Activated naive CD4-positive, alpha-beta T cell treated with anti-CD3 and anti-CD28 coated beads, Interleukin-2, amount 50 U/mL, for 72 hours (primary cell): ENCODE measurements at regions not wholly inside any gene's neighbourhood (a gene's known extent, or its start where the extent isn't known, plus 50 kb on each side); places are given as distances from the start of the nearest gene placed in this dataset.

ENCODE experiments used
- ATAC-seq, 2 donors: fragments of 150-1000 bp; cut with Tn5 transposase; 2 replicates each; pipeline ENCODE4 v1.10.0; 2021; ENCODE audit warnings: mild to moderate bottlenecking in 2 of 2, moderate library complexity in 2 of 2
- DNase-seq, 2 donors: peaks; one replicate each; pipeline ENCODE4 v3.0.0; 2021 to 2022; ENCODE audit warnings: low spot score in 2 of 2
- H3K27ac Mint-ChIP-seq, 2 donors: one replicate each; pipeline ENCODE4 v1.8.0; 2022; ENCODE audit warnings: mild to moderate bottlenecking in 2 of 2, mixed read lengths in 2 of 2
- H3K36me3 Mint-ChIP-seq, 2 donors: one replicate each; pipeline ENCODE4 v1.8.0; 2022; ENCODE audit warnings: mixed read lengths in 2 of 2
- H3K9me3 Mint-ChIP-seq, 2 donors: one replicate each; pipeline ENCODE4 v1.8.0; 2022; ENCODE audit warnings: mixed read lengths in 2 of 2

DNA sequence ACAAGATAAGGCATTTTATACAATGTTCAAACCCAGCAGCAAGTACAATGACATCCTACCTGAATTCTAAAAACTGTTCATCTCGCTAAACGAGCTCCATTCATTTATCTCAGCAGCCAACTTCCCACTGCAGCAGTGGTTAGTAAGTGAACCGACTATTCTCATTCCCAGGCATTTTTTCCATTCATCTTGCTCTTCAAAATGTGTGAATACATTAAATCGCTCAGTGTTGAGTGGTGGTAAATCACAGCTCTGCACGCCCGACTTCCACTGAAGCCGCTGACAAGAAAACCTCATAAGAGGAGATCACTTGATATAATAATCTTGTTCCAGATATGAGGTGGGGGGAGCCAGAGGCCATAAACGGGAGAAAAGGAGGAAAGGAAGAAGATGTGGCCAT lies 746.2 kb upstream of the USP15 start:
- no peaks in the 10 kb centered on the region for H3K36me3 Mint-ChIP-seq
- no peak for ATAC-seq
- peaks cover 0 to 4% of the 10 kb centered on the region in 2 donors for H3K9me3 Mint-ChIP-seq
- no peak for DNase-seq
- no peak overlapping the region for H3K27ac Mint-ChIP-seq

DNA sequence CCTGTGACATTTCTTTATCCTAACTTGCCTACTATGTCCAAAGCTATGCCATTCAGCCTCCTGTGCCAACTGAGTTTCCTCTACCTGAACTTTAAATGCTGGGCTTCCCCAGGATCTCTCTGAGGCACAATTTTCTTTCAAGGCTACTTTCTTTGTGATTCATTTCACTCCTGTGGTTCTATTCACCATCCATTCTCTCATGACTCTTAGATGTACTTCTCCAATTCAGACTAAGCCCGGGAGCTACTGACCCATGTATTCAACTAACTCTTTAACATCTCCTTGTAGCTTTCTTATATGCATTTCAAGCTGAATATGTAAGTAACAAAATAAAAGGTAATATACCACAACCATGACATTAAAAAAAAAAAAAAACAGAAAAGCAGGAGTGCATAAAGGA lies 738.9 kb upstream of the USP15 start:
- Mint-ChIP-seq H3K27ac (no peak overlapping the region), H3K36me3 (no peaks in the 10 kb centered on the region), H3K9me3 (peaks cover 0 to 16% of the 10 kb centered on the region in 2 donors)
- DNase-seq (no peak), ATAC-seq (no peak)

DNA sequence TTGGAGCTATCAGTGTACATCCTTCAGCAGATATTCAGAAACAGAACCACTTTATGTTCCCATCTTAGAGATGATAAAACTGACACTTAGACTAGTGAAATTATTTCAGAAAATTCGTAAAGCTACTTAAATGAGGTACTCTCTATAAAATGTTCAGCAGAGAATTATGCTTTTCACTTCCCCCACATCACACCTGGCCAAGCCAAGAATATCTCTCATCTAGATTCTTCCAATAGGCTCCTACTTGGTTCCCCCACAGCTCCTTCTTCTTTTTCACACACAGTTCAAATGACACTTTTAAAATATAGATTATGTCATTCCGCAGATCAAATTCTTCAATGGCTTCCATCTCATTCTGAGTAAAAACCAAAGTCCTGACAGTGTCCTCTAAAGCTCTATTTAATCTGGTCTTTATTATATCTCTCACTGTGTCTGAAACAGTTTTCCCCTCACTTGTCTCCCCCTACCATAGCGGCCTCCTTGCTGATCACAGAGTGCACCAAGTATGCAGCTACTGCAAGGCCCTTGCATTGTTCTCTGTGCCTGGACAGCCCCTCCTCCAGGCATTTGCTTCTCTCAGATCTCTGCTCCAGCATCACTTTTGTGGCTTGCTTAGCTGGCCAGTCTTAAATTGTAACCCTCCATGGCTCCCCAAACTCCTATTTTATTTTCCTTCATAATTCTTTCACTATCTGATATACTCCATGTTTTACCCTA lies 736.8 kb upstream of the USP15 start:
- Mint-ChIP-seq H3K36me3 (no peaks in the 10 kb centered on the region), H3K27ac (no peak overlapping the region), H3K9me3 (peaks cover 0 to 21% of the 10 kb centered on the region in 2 donors)
- DNase-seq, result no peak
- ATAC-seq, result no peak

DNA sequence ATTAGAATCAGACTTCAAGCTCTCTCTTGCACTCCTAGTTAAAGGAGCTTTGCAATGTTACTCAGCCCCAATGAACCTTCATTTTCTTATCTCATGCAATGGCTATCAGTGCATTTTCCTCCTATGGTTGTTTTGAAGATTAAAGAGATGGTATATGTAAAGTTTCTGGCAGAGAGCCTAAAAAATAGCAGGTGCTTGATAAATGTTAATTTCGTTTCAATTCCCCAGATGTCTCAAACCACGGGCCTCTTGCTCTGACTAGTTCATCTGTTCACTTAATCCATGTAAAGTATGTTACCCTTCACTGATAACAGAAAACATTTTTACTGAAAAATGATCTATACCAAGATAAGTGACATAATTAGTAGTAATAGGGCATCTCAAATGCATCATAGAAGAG lies 735.4 kb upstream of the USP15 start:
- Mint-ChIP-seq H3K36me3 (no peaks in the 10 kb centered on the region), H3K27ac (no peak overlapping the region), H3K9me3 (peaks cover 0 to 21% of the 10 kb centered on the region in 2 donors)
- DNase-seq (no peak), ATAC-seq (no peak)

DNA sequence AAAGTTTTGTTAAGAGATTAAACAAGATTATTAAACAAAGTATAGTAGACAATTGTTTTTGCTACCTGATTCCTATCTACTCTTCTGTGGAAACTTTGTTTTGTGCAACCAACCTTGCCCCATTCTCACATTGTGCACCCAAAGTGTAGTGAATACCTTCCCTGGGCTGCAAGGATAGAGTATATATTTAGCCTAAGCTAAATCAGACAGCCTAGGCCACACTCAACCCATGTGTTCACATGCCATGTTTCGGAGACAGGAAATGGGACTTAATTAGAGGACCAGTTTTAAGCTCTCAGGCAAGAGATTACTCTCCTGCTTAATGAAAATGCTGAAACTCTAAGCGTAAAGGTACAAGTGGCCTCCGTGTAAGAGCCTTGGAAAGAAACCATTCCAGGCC lies 734.9 kb upstream of the USP15 start:
- Mint-ChIP-seq H3K27ac (no peak overlapping the region), H3K9me3 (peaks cover 0 to 25% of the 10 kb centered on the region in 2 donors), H3K36me3 (no peaks in the 10 kb centered on the region)
- no peak for ATAC-seq
- DNase-seq, result no peak

DNA sequence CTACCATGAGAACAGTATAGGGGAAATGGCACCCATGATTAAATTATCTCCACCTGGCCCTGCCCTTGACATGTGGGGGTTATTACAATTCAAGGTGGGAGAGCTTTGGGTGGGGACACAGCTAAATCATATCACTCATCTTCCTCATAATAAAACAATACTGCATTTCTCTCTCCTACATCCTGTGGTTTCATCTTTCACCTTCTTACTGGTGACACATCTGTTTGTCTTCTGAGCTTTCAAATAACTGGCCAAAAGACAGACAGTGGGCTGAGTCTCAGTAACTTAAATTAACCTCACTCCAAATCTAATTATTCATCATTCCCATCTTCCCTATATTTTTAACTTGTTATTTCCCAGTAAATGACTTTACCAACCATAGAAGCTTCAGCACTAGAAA lies 729.7 kb upstream of the USP15 start:
- ATAC-seq (no peak), DNase-seq (no peak)
- Mint-ChIP-seq H3K9me3 (peaks cover 5 to 19% of the 10 kb centered on the region in 2 donors), H3K27ac (no peak overlapping the region), H3K36me3 (no peaks in the 10 kb centered on the region)

DNA sequence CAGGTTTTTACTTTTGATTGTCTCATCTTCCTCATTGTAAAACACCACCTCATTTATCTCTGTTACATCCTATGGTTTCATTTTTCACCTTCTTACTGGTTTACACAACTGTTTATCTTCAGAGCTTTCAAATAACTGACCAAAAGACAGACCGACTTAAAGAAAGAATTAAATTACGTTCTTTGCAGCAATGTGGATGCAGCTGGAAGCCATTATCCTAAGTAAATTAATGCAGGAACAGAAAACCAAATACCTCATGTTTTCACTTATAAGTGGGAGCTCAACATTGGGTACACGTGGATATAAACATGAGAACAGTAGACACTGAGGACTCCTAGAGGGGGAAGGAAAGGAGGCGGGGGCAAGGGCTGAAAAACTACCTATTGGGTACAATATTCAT lies 729.0 kb upstream of the USP15 start:
- DNase-seq, result no peak
- Mint-ChIP-seq H3K27ac (no peak overlapping the region), H3K9me3 (peaks cover 5 to 19% of the 10 kb centered on the region in 2 donors), H3K36me3 (no peaks in the 10 kb centered on the region)
- no peak for ATAC-seq

DNA sequence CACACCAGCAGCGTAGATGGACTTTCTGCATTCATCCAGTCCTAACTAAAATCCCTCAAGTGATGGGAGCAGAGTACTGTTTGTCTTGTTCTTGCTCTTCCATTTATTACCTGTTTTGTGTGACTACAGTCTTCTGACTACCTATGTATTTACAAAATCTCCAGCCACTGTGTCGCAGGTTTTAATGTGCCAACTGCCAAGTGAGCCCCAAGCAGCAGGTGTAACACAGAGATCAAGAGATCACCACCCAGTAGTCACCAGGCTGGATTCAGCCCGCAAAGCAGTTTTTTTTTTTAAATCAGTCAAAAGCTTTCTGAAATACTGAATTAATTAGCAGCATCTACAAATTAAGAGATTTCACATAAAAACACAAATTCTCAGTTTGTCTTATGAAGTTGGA lies 724.1 kb upstream of the USP15 start:
- no peak overlapping the region for H3K27ac Mint-ChIP-seq
- ATAC-seq (no peak), DNase-seq (no peak)
- H3K36me3 Mint-ChIP-seq, result no peaks in the 10 kb centered on the region
- H3K9me3 Mint-ChIP-seq, result peaks cover 5 to 14% of the 10 kb centered on the region in 2 donors

DNA sequence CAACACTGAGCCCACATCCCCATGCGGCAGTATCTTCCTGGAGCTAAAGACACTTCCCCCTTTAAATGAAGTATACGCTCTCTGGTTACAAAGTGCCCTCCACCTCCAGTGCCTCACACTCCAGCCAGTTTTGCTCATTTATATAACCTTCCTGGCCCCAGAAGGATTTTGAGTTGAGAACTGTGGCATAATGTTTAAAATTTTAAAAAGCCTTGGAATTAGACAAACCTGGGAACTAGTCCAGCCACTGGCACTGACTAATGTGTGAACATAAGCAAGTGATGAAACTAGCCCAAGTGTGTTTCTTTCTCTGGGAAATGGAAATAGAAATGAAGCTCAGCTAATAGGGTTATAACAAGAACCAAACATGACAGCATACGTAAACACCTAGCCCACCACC lies 723.7 kb upstream of the USP15 start:
- Mint-ChIP-seq H3K27ac (no peak overlapping the region), H3K9me3 (peaks cover 5 to 14% of the 10 kb centered on the region in 2 donors), H3K36me3 (no peaks in the 10 kb centered on the region)
- DNase-seq (no peak), ATAC-seq (no peak)

DNA sequence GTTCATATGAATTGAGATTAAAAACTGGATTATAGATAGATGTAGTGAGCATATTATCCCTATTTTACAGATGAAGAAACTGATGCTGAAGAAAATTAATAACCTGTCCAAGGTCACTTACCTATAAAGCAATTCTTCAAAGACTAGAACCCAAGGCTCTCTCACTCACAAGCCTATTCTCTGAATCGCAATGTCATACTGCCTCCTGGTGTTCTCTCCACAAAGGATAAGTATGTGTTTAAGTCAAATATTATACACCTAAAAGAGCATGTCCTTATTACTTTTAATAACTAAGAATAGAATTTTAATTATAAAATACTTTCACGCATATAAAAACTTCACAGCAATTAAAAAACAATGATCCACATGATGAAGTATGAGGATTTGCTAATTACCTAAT lies 721.3 kb upstream of the USP15 start:
- H3K36me3 Mint-ChIP-seq, result no peaks in the 10 kb centered on the region
- no peak overlapping the region for H3K27ac Mint-ChIP-seq
- peaks cover 3 to 7% of the 10 kb centered on the region in 2 donors for H3K9me3 Mint-ChIP-seq
- no peak for DNase-seq
- no peak for ATAC-seq

DNA sequence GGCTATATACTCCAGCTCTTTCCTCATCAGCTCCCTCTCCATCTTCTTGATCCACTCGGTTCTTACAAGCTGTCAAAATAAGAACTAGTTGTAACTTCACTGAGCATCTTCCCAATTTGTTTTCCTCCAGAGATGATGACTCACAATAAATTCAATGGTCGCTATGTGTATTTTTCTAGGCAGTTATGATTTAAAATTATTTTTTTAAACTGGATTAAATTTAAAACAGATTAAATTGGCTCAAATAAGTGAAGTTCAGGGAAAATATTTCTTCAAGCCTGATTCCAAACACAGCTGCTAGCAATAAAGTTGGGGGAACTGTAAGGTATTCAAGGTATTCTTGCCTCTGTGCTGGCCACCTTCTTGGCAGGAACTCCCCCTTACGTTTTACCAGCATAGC lies 717.7 kb upstream of the USP15 start:
- no peak for DNase-seq
- Mint-ChIP-seq H3K9me3 (peaks cover 1 to 4% of the 10 kb centered on the region in 2 donors), H3K36me3 (no peaks in the 10 kb centered on the region), H3K27ac (no peak overlapping the region)
- ATAC-seq, result no peak

DNA sequence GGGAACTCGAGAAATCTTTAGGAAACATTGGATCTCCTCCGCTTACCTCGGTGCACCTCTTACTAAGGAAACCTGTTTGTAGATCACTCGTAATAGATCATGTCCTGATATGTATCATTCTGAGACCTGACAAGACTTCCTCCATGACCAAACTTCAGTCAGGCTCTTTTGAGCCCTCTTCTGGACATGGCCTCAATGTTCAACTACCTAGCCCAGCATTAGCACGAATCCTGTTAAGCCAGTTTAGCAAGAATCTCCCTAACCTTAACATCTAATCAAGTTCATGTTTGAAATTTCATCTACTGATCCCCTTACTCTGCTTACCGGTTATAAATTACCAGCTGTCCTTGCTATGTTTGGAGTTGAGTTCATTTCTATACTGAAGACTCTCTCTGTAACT lies 713.9 kb upstream of the USP15 start:
- ATAC-seq (no peak), DNase-seq (no peak)
- peaks cover 4 to 7% of the 10 kb centered on the region in 2 donors for H3K9me3 Mint-ChIP-seq
- H3K36me3 Mint-ChIP-seq, result no peaks in the 10 kb centered on the region
- H3K27ac Mint-ChIP-seq, result no peak overlapping the region

DNA sequence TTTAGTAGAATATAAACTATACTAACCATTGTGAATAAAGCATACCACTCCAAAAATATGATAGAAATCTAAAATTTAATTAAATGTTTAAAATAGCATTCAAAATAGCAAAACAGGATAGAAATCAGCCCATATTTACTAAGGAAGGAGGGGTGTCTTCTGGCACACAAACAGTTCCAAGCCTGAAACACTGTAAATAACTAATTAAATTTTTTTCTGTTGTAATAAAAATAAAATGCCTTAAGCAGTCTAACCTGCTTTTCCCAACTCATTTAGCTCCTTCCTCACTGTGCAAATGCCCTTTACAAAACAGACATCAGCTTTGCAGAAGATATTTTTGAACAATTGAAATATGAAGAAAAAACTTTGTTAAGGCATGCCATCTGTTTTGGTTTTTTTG lies 707.1 kb upstream of the USP15 start:
- no peaks in the 10 kb centered on the region for H3K36me3 Mint-ChIP-seq
- no peak for ATAC-seq
- peaks cover 0 to 6% of the 10 kb centered on the region in 2 donors for H3K9me3 Mint-ChIP-seq
- no peak overlapping the region for H3K27ac Mint-ChIP-seq
- no peak for DNase-seq

DNA sequence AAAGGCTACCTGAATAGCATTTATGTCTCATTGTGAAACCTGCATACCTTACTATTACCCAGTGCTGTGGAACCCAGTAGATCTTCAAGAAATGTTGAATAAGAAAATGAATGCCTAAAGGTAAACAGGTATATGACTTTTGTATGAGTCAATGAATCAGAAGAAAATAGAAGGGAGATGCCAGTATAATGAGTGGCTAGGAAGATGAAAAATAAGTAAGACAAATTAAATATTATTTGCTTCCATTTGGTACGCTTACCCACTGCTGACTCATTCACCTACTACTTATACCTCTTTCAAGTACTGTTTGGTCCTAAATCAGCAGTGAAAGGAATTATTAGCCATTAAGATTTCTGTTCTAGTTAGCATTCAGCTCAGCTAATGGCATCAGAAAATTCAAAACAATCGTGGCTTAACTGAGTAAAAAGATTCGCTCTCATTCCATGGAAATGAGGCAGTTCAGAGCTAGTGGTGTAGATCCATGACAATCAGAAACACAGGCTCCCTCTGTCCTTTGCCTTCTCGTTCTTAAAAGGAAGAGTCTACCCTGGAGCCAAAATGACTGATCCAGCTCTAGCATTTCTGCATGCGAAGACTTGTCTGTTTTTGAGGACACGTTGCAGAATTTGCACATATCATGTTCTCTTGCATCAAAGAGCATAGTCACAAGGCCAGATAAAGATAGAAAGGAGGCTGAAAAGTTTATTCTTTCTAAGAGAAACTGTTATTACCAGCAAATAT lies 705.8 kb upstream of the USP15 start:
- ATAC-seq, result no peak
- Mint-ChIP-seq H3K9me3 (peaks cover 0 to 13% of the 10 kb centered on the region in 2 donors), H3K27ac (no peak overlapping the region), H3K36me3 (no peaks in the 10 kb centered on the region)
- DNase-seq, result no peak

DNA sequence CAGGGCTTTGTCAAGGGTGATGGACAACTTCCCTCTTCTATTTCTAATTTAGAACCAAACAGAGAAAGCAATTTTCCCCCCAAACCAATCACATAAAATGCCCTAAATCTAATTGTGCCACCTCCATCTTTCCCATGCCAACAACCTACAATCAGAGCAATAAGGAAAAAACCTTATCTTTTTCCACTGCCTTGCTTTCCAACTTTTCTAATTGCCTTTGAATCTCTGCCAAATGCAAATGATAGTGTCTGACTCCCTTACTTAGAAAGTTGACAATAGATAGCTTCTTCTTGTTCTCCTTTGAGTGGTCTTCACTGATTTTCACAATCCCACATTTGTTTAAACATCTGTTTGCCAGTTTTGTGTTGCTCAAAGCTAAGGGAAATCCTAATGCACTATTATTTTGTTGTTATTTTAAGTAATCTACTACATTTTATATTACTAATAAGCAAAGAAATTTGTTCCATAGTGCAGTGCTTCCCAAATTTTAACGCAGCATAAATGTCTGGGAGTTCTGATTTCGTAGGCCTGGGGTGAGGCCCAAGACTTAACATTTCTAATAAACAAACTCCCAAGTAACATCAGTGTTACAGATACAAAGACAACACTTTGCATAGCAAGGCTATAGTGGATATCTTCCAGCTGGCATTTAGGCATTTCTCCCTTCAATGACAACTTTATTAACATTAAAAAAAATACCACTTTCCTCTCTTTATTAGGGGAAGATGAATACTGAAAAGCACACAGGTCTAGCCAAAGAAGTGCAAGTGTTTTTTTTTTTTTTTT lies 696.3 kb upstream of the USP15 start:
- H3K36me3 Mint-ChIP-seq, result no peaks in the 10 kb centered on the region
- no peak for ATAC-seq
- no peak overlapping the region for H3K27ac Mint-ChIP-seq
- DNase-seq, result no peak
- peaks cover 0 to 3% of the 10 kb centered on the region in 2 donors for H3K9me3 Mint-ChIP-seq

DNA sequence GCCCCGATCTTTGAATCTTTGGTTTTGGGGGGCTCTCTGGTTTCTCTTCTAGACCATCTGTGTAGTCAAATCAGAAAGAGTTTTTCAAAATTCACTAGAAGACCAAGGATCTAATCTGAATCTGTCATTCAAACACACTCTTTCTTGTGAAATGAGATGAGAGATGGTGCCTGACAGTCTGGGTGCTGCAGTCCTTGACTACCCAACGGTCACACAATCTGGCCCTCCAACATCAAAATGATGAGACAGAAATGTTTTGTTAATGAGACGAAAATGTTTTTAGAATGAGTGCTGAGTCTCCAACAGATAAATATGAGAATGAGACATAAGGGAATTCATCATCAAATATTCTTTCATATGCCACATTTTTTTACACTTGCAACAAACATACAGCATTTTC lies 695.7 kb upstream of the USP15 start:
- Mint-ChIP-seq H3K27ac (no peak overlapping the region), H3K36me3 (no peaks in the 10 kb centered on the region), H3K9me3 (no peaks in the 10 kb centered on the region)
- no peak for ATAC-seq
- no peak for DNase-seq

DNA sequence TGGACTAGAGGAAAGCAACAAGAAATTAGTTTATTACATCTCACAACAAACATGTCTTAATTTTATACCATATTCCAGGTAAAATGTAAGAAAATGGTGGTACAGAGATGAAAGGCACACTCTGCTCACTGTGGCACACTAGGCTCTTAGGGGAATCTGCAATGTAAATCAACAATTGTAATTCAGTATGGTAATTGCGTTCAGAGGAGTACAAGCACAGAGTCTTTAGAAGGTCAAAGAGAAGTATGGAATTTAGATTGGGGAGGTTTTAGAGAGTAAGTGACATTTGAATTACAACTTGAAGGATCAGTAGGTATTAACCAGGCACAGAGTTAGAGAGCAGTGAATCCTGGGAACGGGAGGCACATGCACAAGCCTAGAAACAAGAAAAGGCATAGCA lies 694.0 kb upstream of the USP15 start:
- DNase-seq (no peak), ATAC-seq (no peak)
- H3K36me3 Mint-ChIP-seq, result no peaks in the 10 kb centered on the region
- H3K9me3 Mint-ChIP-seq, result no peaks in the 10 kb centered on the region
- H3K27ac Mint-ChIP-seq, result no peak overlapping the region
